SK-N-SH (cell line): ENCODE measurements at regions not wholly inside any gene's neighbourhood (a gene's known extent, or its start where the extent isn't known, plus 50 kb on each side); places are given as distances from the start of the nearest gene placed in this dataset.

Experiments used
- CTCF ChIA-PET: fragments of 300-600, 350-600 bp; formaldehyde crosslinking; extraction: SDS; loops from one replicate; lab custom pipeline; 2021; lab: Yijun Ruan, JAX
- POLR2A ChIA-PET: fragments of 350-600 bp; sonication (Branson Sonifier 250); formaldehyde crosslinking; extraction: SDS; loops from one replicate; lab custom pipeline; 2020; ENCODE audit warnings: antibody characterized with exemption, inconsistent platforms; lab: Yijun Ruan, JAX
- DNase-seq: peaks from one replicate; pipeline ENCODE4 v3.0.0; 2012
- H2AFZ ChIP-seq: fragments of 200-600 bp; sonication (generic); 2 replicates; pipeline ENCODE4 v1.8.1; 2016; ENCODE audit warnings: antibody characterized with exemption, mild to moderate bottlenecking, low read depth
- H3F3A ChIP-seq: fragments of 200-600 bp; sonication (generic); replicated peaks from 2 replicates; pipeline ENCODE3; 2016; ENCODE audit warnings: antibody characterized with exemption, mild to moderate bottlenecking; ENCODE audit not compliant: insufficient read depth
- H3K27ac ChIP-seq, 2 experiments: fragments of 200-500 bp in 1 of 2; fragments of 200-600 bp in 1 of 2; sonication (Bioruptor generic) in 1 of 2; sonication (generic), shearing (Covaris generic) in 1 of 2; 2 replicates each; pipeline versions ENCODE4 v1.5.1 to v1.6.1; 2014 to 2016; ENCODE audit warnings: low read depth in 2 of 2, inconsistent platforms in 1 of 2, low read length in 1 of 2, mild to moderate bottlenecking in 1 of 2, mixed read lengths in 1 of 2
- H3K27me3 ChIP-seq: fragments of 200-600 bp; sonication (generic), shearing (Covaris generic); 2 replicates; pipeline ENCODE4 v1.6.1; 2016; ENCODE audit warnings: mixed run types; ENCODE audit not compliant: insufficient read depth
- H3K36me3 ChIP-seq, 2 experiments: fragments of 200-500 bp in 1 of 2; fragments of 200-600 bp in 1 of 2; sonication (Bioruptor generic) in 1 of 2; sonication (generic) in 1 of 2; replicated peaks in 1 of 2; 2 replicates each; pipeline versions ENCODE3 to v1.5.1; 2014 to 2016; ENCODE audit warnings: low read length in 1 of 2, mild to moderate bottlenecking in 1 of 2; ENCODE audit not compliant: insufficient read depth in 2 of 2, control insufficient read depth in 1 of 2
- H3K4me1 ChIP-seq, 2 experiments: fragments of 200-500 bp in 1 of 2; fragments of 200-600 bp in 1 of 2; sonication (Bioruptor generic) in 1 of 2; sonication (generic), shearing (Covaris generic) in 1 of 2; 2 replicates each; pipeline versions ENCODE4 v1.5.1 to v1.6.1; 2014 to 2016; ENCODE audit warnings: low read depth in 1 of 2, low read length in 1 of 2, mixed run types in 1 of 2; ENCODE audit not compliant: insufficient read depth in 2 of 2, control insufficient read depth in 1 of 2
- H3K4me2 ChIP-seq: fragments of 200-600 bp; sonication (generic), shearing (Covaris generic); 2 replicates; pipeline ENCODE4 v1.6.1; 2017; ENCODE audit warnings: mixed run types
- H3K4me3 ChIP-seq, 2 experiments: fragments of 200-500 bp in 1 of 2; fragments of 200-600 bp in 1 of 2; sonication (Bioruptor generic) in 1 of 2; sonication (generic), shearing (Covaris generic) in 1 of 2; 2 replicates each; pipeline versions ENCODE4 v1.5.1 to v1.8.1; 2014 to 2016; ENCODE audit warnings: low read depth in 2 of 2, inconsistent platforms in 1 of 2, low read length in 1 of 2, mild to moderate bottlenecking in 1 of 2, mixed read lengths in 1 of 2, moderate library complexity in 1 of 2
- H3K79me2 ChIP-seq: fragments of 200-600 bp; sonication (generic); 2 replicates; pipeline ENCODE4 v1.8.1; 2017; ENCODE audit warnings: mild to moderate bottlenecking; ENCODE audit not compliant: insufficient read depth
- H3K9ac ChIP-seq: fragments of 200-600 bp; sonication (generic); 2 replicates; pipeline ENCODE4 v1.6.1; 2017; ENCODE audit warnings: mixed run types
- H3K9me2 ChIP-seq: fragments of 200-600 bp; sonication (generic); 2 replicates; pipeline ENCODE4 v1.6.1; 2017; ENCODE audit warnings: mixed run types
- H3K9me3 ChIP-seq: fragments of 200-600 bp; sonication (generic); 2 replicates; pipeline ENCODE4 v1.6.1; 2017; ENCODE audit warnings: mixed run types, mild to moderate bottlenecking, moderate library complexity
- H4K20me1 ChIP-seq: fragments of 200-600 bp; sonication (generic); 2 replicates; pipeline ENCODE4 v1.6.1; 2017; ENCODE audit warnings: mild to moderate bottlenecking, mixed run types; ENCODE audit not compliant: insufficient read depth
- CTCF ChIP-seq: fragments of 200-600 bp; sonication (generic); IDR thresholded peaks from 2 replicates; pipeline ENCODE4 v1.6.1; 2017; ENCODE audit warnings: antibody characterized with exemption, mild to moderate bottlenecking, moderate library complexity
- ELF1 ChIP-seq: IDR thresholded peaks from 2 replicates; pipeline ENCODE4 v1.4.0; 2012
- EP300 ChIP-seq, 2 experiments: IDR thresholded peaks; 2 replicates each; pipeline versions ENCODE4 v1.4.0 to v1.6.1; 2012; ENCODE audit warnings: borderline replicate concordance in 1 of 2, low read depth in 1 of 2, low read length in 1 of 2
- GABPA ChIP-seq: IDR thresholded peaks from 2 replicates; pipeline ENCODE4 v1.4.0; 2012; ENCODE audit warnings: low read depth, mild to moderate bottlenecking
- NFIC ChIP-seq: IDR thresholded peaks from 2 replicates; pipeline ENCODE4 v1.4.0; 2012; ENCODE audit warnings: borderline replicate concordance
- POLR2AphosphoS5 ChIP-seq: IDR thresholded peaks from 2 replicates; pipeline ENCODE4 v1.6.1; 2012; ENCODE audit warnings: low read depth, low read length
- RAD21 ChIP-seq: IDR thresholded peaks from 2 replicates; pipeline ENCODE4 v1.6.1; 2012; ENCODE audit warnings: mild to moderate bottlenecking, low read length
- RCOR1 ChIP-seq: fragments of 150-350 bp; IDR thresholded peaks from 2 replicates; pipeline ENCODE4 v1.6.1; 2017; ENCODE audit warnings: antibody characterized with exemption, low read length
- RFX5 ChIP-seq: IDR thresholded peaks from 2 replicates; pipeline ENCODE4 v1.6.1; 2012; ENCODE audit warnings: mild to moderate bottlenecking, improper control_type of control experiment, low read length
- SIN3A ChIP-seq: IDR thresholded peaks from 2 replicates; pipeline ENCODE4 v1.6.1; 2012; ENCODE audit warnings: low read depth, mild to moderate bottlenecking, low read length, moderate library complexity, borderline replicate concordance
- TCF12 ChIP-seq: IDR thresholded peaks from 2 replicates; pipeline ENCODE4 v1.4.0; 2012
- TEAD4 ChIP-seq: IDR thresholded peaks from 2 replicates; pipeline ENCODE4 v1.4.0; 2012; ENCODE audit warnings: mild to moderate bottlenecking, borderline replicate concordance; ENCODE audit not compliant: insufficient read depth
- WGBS: methylation state at CpG from one replicate; pipeline ENCODE4 v1.1.6; 2017; ENCODE audit warnings: low lambda C conversion rate; 5-methylcytosine and 5-hydroxymethylcytosine counted together
- TF ChIP-seq, protein P1 (sequence below): fragments of 150-350 bp; IDR thresholded peaks from 2 replicates; pipeline ENCODE4 v1.6.1; 2017; ENCODE audit warnings: antibody characterized with exemption, low read length, low read depth, borderline replicate concordance

- Histone ChIP-seq H3K9ac (no peak overlapping the region), H3K79me2 (no peaks in the 10 kb centered on the region), H4K20me1 (no peaks in the 10 kb centered on the region), H3K4me3 (no peak overlapping the region), H3K27ac (no peak overlapping the region), H3K4me2 (no peak overlapping the region), H2AFZ (no peak overlapping the region), H3K9me3 (no peaks in the 10 kb centered on the region), H3K4me1 (peaks cover 0 to 11% of the 10 kb centered on the region in 2 experiments; a peak in 1 of 4 replicates), H3K36me3 (no peaks in the 10 kb centered on the region), H3K9me2 (no peaks in the 10 kb centered on the region), H3F3A (no peaks in the 10 kb centered on the region), H3K27me3 (no peaks in the 10 kb centered on the region)
- ChIA-PET POLR2A (interaction anchor here (0.6 kb wide), 1 partner anchor 654 kb away, joined by 3 read pairs; no protein-coding TSS in a partner anchor), CTCF (interaction anchor here (1.2 to 3.7 kb wide), 7 partner anchors 12 to 536 kb away, joined by 3 to 17 read pairs (median 4); no protein-coding TSS in a partner anchor)
- TF ChIP-seq RAD21 (no peak), SIN3A (no peak), TCF12 (no peak), EP300 (IDR thresholded peaks at IDR 0.05; ENCODE audit: borderline replicate concordance in 1 of 2, low read depth in 1 of 2, low read length in 1 of 2) (no peak), GABPA (no peak), CTCF (no peak), RFX5 (no peak), POLR2AphosphoS5 (no peak), NFIC (no peak), TEAD4 (no peak), RCOR1 (no peak)
- no peak for DNase-seq
- WGBS: 85% methylated on average over 3 of the region's 3 CpGs
These were observed 57.5 kb downstream of the SYNE3 start for GRCh38 chr14:95458906-95459305.

DNA sequence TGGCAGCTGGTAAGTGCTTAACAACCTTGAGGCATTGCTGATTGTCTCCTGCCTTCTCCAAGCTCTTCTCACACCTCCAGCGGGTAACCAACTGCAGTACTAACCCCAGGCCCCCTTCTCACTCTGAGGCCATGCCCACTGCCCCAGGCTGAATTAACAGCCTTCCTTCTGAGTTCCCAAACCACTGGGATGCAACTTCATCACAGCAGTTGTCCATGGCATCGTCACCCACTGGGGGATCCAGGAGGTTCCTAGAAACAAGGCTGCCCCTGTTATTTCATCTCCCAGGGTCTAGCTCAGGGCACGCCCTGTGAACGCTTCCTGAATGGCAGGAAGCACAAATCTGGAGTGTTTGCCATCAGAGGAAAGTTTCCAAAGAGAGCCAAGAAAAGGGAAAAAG is 58.0 kb downstream of the SYNE3 start:
- Histone ChIP-seq H3K27ac (no peak overlapping the region), H3K9me3 (no peaks in the 10 kb centered on the region), H3K27me3 (no peaks in the 10 kb centered on the region), H3K9me2 (no peaks in the 10 kb centered on the region), H3K36me3 (no peaks in the 10 kb centered on the region), H3F3A (no peaks in the 10 kb centered on the region), H3K4me1 (peaks cover 0 to 7% of the 10 kb centered on the region in 2 experiments; a peak in 1 of 4 replicates), H3K4me2 (no peak overlapping the region), H3K4me3 (no peak overlapping the region), H3K79me2 (no peaks in the 10 kb centered on the region), H3K9ac (no peak overlapping the region), H2AFZ (no peak overlapping the region), H4K20me1 (no peaks in the 10 kb centered on the region)
- CTCF ChIA-PET: interaction anchor here (1.3 to 3.7 kb wide), 6 partner anchors 11 to 98 kb away, joined by 4 to 17 read pairs (median 5); no protein-coding TSS in a partner anchor
- TF ChIP-seq RFX5: no peak
- TF ChIP-seq ELF1: no peak
- TF ChIP-seq RAD21: no peak
- no peak for TF ChIP-seq EP300 (IDR thresholded peaks at IDR 0.05; ENCODE audit: borderline replicate concordance in 1 of 2, low read depth in 1 of 2, low read length in 1 of 2)
- TF ChIP-seq, protein P1, sequence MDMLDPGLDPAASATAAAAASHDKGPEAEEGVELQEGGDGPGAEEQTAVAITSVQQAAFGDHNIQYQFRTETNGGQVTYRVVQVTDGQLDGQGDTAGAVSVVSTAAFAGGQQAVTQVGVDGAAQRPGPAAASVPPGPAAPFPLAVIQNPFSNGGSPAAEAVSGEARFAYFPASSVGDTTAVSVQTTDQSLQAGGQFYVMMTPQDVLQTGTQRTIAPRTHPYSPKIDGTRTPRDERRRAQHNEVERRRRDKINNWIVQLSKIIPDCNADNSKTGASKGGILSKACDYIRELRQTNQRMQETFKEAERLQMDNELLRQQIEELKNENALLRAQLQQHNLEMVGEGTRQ: no peak
- 93% methylated on average over 4 of the region's 4 CpGs for WGBS
- POLR2A ChIA-PET: interaction anchor here (0.6 kb wide), 1 partner anchor 654 kb away, joined by 3 read pairs; no protein-coding TSS in a partner anchor
- no peak for DNase-seq
